Endothelial cell (in vitro differentiated cells): ENCODE measurements at regions not wholly inside any gene's neighbourhood (a gene's known extent, or its start where the extent isn't known, plus 50 kb on each side); places are given as distances from the start of the nearest gene placed in this dataset.

ENCODE experiments used
- DNase-seq: peaks from one replicate; pipeline ENCODE4 v3.0.0; 2021; ENCODE audit warnings: low spot score
- H3K27ac Mint-ChIP-seq: one replicate; pipeline ENCODE4 v1.8.0; 2021; ENCODE audit warnings: mixed read lengths, inconsistent platforms; ENCODE audit not compliant: unreplicated experiment
- H3K27me3 Mint-ChIP-seq: one replicate; pipeline ENCODE4 v1.8.0; 2021; ENCODE audit warnings: mild to moderate bottlenecking, moderate library complexity, mixed read lengths, inconsistent platforms; ENCODE audit not compliant: unreplicated experiment
- H3K36me3 Mint-ChIP-seq: one replicate; pipeline ENCODE4 v1.8.0; 2021; ENCODE audit warnings: mild to moderate bottlenecking, low read depth, mixed read lengths, inconsistent platforms; ENCODE audit not compliant: unreplicated experiment
- H3K4me1 Mint-ChIP-seq: one replicate; pipeline ENCODE4 v1.8.0; 2021; ENCODE audit warnings: mild to moderate bottlenecking, mixed read lengths, inconsistent platforms; ENCODE audit not compliant: unreplicated experiment
- H3K4me3 Mint-ChIP-seq: one replicate; pipeline ENCODE4 v1.8.0; 2021; ENCODE audit warnings: mild to moderate bottlenecking, mixed read lengths, inconsistent platforms; ENCODE audit not compliant: unreplicated experiment
- H3K9me3 Mint-ChIP-seq: one replicate; pipeline ENCODE4 v1.8.0; 2021; ENCODE audit warnings: mixed read lengths, inconsistent platforms; ENCODE audit not compliant: unreplicated experiment
- CTCF ChIP-seq: fragments of 200-600 bp; sonication (generic); IDR thresholded peaks from one replicate; pipeline ENCODE4 v1.5.0; 2021; ENCODE audit warnings: antibody characterized with exemption; ENCODE audit not compliant: unreplicated experiment

- H3K27ac Mint-ChIP-seq, result no peak overlapping the region
- H3K4me1 Mint-ChIP-seq, result no peaks in the 10 kb centered on the region
- H3K9me3 Mint-ChIP-seq, result no peaks in the 10 kb centered on the region
- no peaks in the 10 kb centered on the region for H3K27me3 Mint-ChIP-seq
- no peak overlapping the region for H3K4me3 Mint-ChIP-seq
- no peaks in the 10 kb centered on the region for H3K36me3 Mint-ChIP-seq
- no peak for TF ChIP-seq CTCF
- no peak for DNase-seq
These were observed 1740.1 kb upstream of the WWC1 start for GRCh38 chr5:166551384-166551783.

DNA sequence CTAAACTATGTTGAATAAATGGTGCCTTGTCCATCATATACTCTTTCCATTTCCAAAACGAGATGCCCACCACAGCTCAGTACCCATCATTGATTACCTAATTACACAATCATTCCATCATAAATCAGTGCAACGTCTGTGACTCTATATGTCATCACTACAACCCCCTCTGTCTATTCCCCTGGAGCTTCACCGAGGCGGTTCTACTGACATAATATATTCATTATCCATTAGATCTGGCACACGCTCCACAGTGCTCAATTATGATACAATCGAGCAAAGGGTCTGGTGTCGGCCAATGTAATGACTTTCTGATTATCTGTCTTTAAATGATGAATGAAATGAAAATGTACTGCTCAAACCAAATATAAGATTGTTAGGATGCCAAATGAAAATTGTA lies 1737.7 kb upstream of the WWC1 start:
- DNase-seq, result no peak

GRCh38 chr5:166561759-166562158 lies 1729.7 kb upstream of the WWC1 start:
- Mint-ChIP-seq H3K9me3 (no peaks in the 10 kb centered on the region), H3K27ac (no peak overlapping the region), H3K4me1 (peaks cover 10% of the 10 kb centered on the region), H3K36me3 (no peaks in the 10 kb centered on the region), H3K27me3 (no peaks in the 10 kb centered on the region), H3K4me3 (no peak overlapping the region)
- TF ChIP-seq CTCF, result no peak
- DNase-seq, result no peak

More for the DNA sequence above, 1737.7 kb upstream of the WWC1 start:
- Mint-ChIP-seq H3K27me3 (no peaks in the 10 kb centered on the region), H3K4me3 (no peak overlapping the region), H3K9me3 (no peaks in the 10 kb centered on the region), H3K36me3 (no peaks in the 10 kb centered on the region), H3K4me1 (no peaks in the 10 kb centered on the region), H3K27ac (no peak overlapping the region)
- TF ChIP-seq CTCF, result no peak

DNA sequence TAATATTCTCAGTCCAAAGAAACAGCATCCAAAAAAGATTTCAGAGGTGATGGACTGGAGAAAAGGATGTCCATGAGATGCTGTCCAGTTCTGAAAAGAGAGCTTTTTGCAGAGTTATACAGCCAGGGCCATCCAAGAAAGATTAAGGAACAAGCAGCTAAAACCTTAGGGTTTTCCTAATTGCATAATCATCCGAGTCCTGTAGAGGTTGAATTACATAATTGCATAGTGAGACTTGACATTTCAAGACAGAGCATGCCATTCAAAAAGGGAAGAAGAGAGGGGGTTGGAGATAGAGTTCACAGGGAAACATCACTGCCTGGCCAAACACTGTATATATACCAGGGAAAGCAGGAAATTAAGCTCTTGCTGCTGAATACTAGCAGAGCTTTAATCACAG lies 1729.2 kb upstream of the WWC1 start:
- DNase-seq, result no peak
- Mint-ChIP-seq H3K4me3 (no peak overlapping the region), H3K27ac (peak overlapping the region; percentile 25), H3K4me1 (peaks cover 10% of the 10 kb centered on the region), H3K9me3 (no peaks in the 10 kb centered on the region), H3K27me3 (no peaks in the 10 kb centered on the region), H3K36me3 (no peaks in the 10 kb centered on the region)
- TF ChIP-seq CTCF, result no peak

- no peak overlapping the region for H3K27ac Mint-ChIP-seq
These were observed 1724.7 kb upstream of the WWC1 start for GRCh38 chr5:166566725-166567124.

More at GRCh38 chr5:166566725-166567124, 1724.7 kb upstream of the WWC1 start:
- H3K36me3 Mint-ChIP-seq, result no peaks in the 10 kb centered on the region
- H3K4me3 Mint-ChIP-seq, result no peak overlapping the region
- no peak for DNase-seq
- TF ChIP-seq CTCF, result no peak
- H3K27me3 Mint-ChIP-seq, result no peaks in the 10 kb centered on the region
- H3K9me3 Mint-ChIP-seq, result no peaks in the 10 kb centered on the region
- peaks cover 10% of the 10 kb centered on the region for H3K4me1 Mint-ChIP-seq
